Tibial nerve (tissue), 4 donors: ENCODE measurements at regions not wholly inside any gene's neighbourhood (a gene's known extent, or its start where the extent isn't known, plus 50 kb on each side); places are given as distances from the start of the nearest gene placed in this dataset.

ENCODE experiments used
- DNase-seq, 2 donors: peaks; one replicate each; pipeline ENCODE4 v3.0.0-alpha.2; 2019; ENCODE audit warnings: low spot score in 2 of 2
- H3K27ac ChIP-seq, 4 donors: fragments of 200-600 bp; sonication (generic) in 3 of 4; one replicate each; pipeline ENCODE4 v1.5.1; 2017 to 2019; ENCODE audit warnings: mild to moderate bottlenecking in 1 of 4
- H3K27me3 ChIP-seq, 2 donors: fragments of 200-600 bp; sonication (generic) in 1 of 2; one replicate each; pipeline versions ENCODE4 v1.5.1 to v1.6.0; 2017 to 2019
- H3K36me3 ChIP-seq, 3 donors: fragments of 200-600 bp; sonication (generic); one replicate each; pipeline ENCODE4 v1.5.1; 2018 to 2019
- H3K4me1 ChIP-seq, 4 donors: fragments of 200-600 bp; sonication (generic) in 3 of 4; one replicate each; pipeline ENCODE4 v1.5.1; 2017 to 2019
- H3K4me3 ChIP-seq, 4 donors: fragments of 200-600 bp; sonication (generic) in 3 of 4; one replicate each; pipeline ENCODE4 v1.5.1; 2017 to 2019; ENCODE audit warnings: mild to moderate bottlenecking in 1 of 4, moderate library complexity in 1 of 4
- H3K9me3 ChIP-seq, 4 donors: fragments of 200-600 bp; sonication (generic) in 3 of 4; one replicate each; pipeline ENCODE4 v1.5.1; 2017 to 2019
- CTCF ChIP-seq, 5 experiments: fragments of 200-600 bp in 3 of 5; fragments of 450-650 bp in 2 of 5; sonication (generic) in 3 of 5; IDR thresholded peaks; one replicate each; pipeline ENCODE4 v1.5.1; 2016 to 2019; ENCODE audit warnings: antibody characterized with exemption in 5 of 5, mild to moderate bottlenecking in 3 of 5, moderate library complexity in 2 of 5
- EP300 ChIP-seq, 2 donors: sonication (generic); formaldehyde crosslinking; IDR thresholded peaks; one replicate each; pipeline ENCODE4 v1.6.1; 2017; ENCODE audit warnings: antibody characterized with exemption in 2 of 2, mild to moderate bottlenecking in 1 of 2
- POLR2A ChIP-seq, 2 donors: fragments of 450-650 bp; IDR thresholded peaks; one replicate each; pipeline ENCODE4 v1.6.1; 2017; ENCODE audit warnings: antibody characterized with exemption in 2 of 2, mild to moderate bottlenecking in 2 of 2, moderate library complexity in 2 of 2
- WGBS, 2 donors: methylation state at CpG; one replicate each; pipeline ENCODE4 v1.1.5; 2018; 5-methylcytosine and 5-hydroxymethylcytosine counted together

GRCh38 chr11:103682318-103683184 lies 353.9 kb upstream of the DDI1 start:
- 11 to 12% methylated on average over 8 of the region's 8 CpGs for WGBS, 2 donors
- Histone ChIP-seq H3K9me3 (no peaks in the 10 kb centered on the region), H3K27ac (peak overlapping the region in 2 of 4 donors; percentile 56 to 62), H3K36me3 (no peaks in the 10 kb centered on the region), H3K4me1 (peaks cover 0 to 15% (median 0%) of the 10 kb centered on the region in 4 donors), H3K4me3 (no peak overlapping the region), H3K27me3 (no peaks in the 10 kb centered on the region)
- DNase-seq: peak; percentile 29 to 67
- TF ChIP-seq POLR2A (IDR thresholded peaks at IDR 0.05): no peak
- TF ChIP-seq CTCF (IDR thresholded peaks at IDR 0.05): peak; percentile 74 to 94 (median 80)
- peak in 1 of 2 donors; percentile 49 for TF ChIP-seq EP300 (IDR thresholded peaks at IDR 0.05)

- peaks cover 0 to 15% (median 0%) of the 10 kb centered on the region in 4 donors for H3K4me1 ChIP-seq
- 94 to 100% methylated on average over 2 of the region's 2 CpGs for WGBS, 2 donors
- peak overlapping the region in 2 of 4 donors; percentile 26 to 56 for H3K27ac ChIP-seq
- TF ChIP-seq CTCF (IDR thresholded peaks at IDR 0.05) (no peak), POLR2A (IDR thresholded peaks at IDR 0.05) (no peak), EP300 (IDR thresholded peaks at IDR 0.05) (no peak)
- H3K9me3 ChIP-seq: no peaks in the 10 kb centered on the region
- no peaks in the 10 kb centered on the region for H3K27me3 ChIP-seq
- DNase-seq: no peak
- no peak overlapping the region for H3K4me3 ChIP-seq
- no peaks in the 10 kb centered on the region for H3K36me3 ChIP-seq
These were observed 352.9 kb upstream of the DDI1 start for GRCh38 chr11:103683576-103683975.

GRCh38 chr11:103688924-103689323 lies 347.5 kb upstream of the DDI1 start:
- no peak overlapping the region for H3K4me3 ChIP-seq
- H3K4me1 ChIP-seq: no peaks in the 10 kb centered on the region
- no peaks in the 10 kb centered on the region for H3K27me3 ChIP-seq
- no peaks in the 10 kb centered on the region for H3K36me3 ChIP-seq
- WGBS, 2 donors: 55 to 65% methylated on average over 3 of the region's 3 CpGs
- DNase-seq: no peak
- no peaks in the 10 kb centered on the region for H3K9me3 ChIP-seq
- H3K27ac ChIP-seq: no peak overlapping the region
- TF ChIP-seq POLR2A (IDR thresholded peaks at IDR 0.05): no peak
- TF ChIP-seq EP300 (IDR thresholded peaks at IDR 0.05): no peak
- no peak for TF ChIP-seq CTCF (IDR thresholded peaks at IDR 0.05)

- Histone ChIP-seq H3K27me3 (no peaks in the 10 kb centered on the region), H3K36me3 (no peaks in the 10 kb centered on the region), H3K9me3 (no peaks in the 10 kb centered on the region), H3K4me1 (no peaks in the 10 kb centered on the region), H3K4me3 (no peak overlapping the region), H3K27ac (no peak overlapping the region)
- whole genome bisulfite sequencing, 2 donors: 51 to 96% methylated on average over 1 of the region's 1 CpG
- TF ChIP-seq POLR2A (IDR thresholded peaks at IDR 0.05) (no peak), CTCF (IDR thresholded peaks at IDR 0.05) (no peak), EP300 (IDR thresholded peaks at IDR 0.05) (no peak)
- no peak for DNase-seq
These were observed 346.1 kb upstream of the DDI1 start for GRCh38 chr11:103690356-103690755.

GRCh38 chr11:103696123-103696522 lies 340.3 kb upstream of the DDI1 start:
- DNase-seq: no peak
- Histone ChIP-seq H3K27me3 (no peaks in the 10 kb centered on the region), H3K4me3 (no peak overlapping the region), H3K36me3 (no peaks in the 10 kb centered on the region), H3K9me3 (no peaks in the 10 kb centered on the region), H3K4me1 (peaks cover 0 to 11% (median 2%) of the 10 kb centered on the region in 4 donors), H3K27ac (no peak overlapping the region)
- TF ChIP-seq CTCF (IDR thresholded peaks at IDR 0.05) (no peak), EP300 (IDR thresholded peaks at IDR 0.05) (no peak), POLR2A (IDR thresholded peaks at IDR 0.05) (no peak)
